Smooth muscle cell of the brain vasculature (primary cell): ENCODE measurements at regions not wholly inside any gene's neighbourhood (a gene's known extent, or its start where the extent isn't known, plus 50 kb on each side); places are given as distances from the start of the nearest gene placed in this dataset.
"Not testable (repeated sequence)": the region's sequence is repeated elsewhere in the genome, so short reads cannot be mapped to it uniquely, and the experiment has no call there.

Source experiments
- DNase-seq: peaks from one replicate; pipeline ENCODE4 v3.0.0-alpha.2; 2012; ENCODE audit warnings: low read depth, low spot score

DNA sequence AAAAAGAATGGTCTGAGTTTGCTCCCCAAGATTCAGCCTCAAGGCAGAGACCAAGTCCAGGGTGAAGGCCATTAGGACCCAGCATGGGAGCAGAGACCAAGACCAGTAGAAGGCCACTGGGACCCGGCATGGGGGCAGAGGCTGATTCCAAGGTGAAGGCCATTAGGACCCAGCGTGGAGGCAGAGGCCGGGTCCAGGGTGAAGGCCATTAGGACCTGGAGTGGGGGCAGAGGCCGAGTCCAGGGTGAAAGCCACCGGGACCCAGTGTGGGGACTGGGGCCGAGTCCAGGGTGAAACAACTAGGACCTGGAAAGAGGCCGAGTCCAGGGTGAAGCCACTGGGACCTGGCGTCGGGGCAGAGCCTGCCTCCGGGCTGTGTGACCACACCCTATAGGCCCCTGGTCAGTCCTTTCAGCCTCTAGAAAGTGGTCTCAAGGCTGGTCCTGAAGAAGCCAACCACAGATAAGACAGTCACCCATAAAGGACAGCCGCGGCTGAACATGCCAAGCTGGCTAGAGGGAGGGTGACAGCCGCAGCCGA lies 113.8 kb upstream of the SALL3 start:
- no peak for DNase-seq

DNA sequence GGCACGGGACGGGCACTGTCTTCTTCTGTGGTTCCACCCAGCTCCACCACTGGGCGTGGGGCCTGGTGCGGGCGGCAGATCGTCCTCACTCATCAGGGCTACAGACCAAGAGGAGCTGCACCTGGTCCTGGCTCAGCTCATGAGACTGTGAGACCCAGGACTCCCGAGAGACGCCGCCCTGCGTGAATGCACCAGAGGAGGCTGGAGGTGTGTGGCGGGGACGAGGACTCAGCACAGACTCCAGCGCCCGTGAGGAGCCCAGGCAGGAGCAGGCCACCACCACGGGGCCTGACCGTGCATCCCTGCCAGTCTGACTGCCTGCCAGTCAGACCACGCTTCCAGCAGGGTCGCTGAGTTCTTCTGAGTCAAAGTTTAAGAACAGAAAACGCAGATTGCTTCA lies 112.5 kb upstream of the SALL3 start:
- no peak for DNase-seq

DNA sequence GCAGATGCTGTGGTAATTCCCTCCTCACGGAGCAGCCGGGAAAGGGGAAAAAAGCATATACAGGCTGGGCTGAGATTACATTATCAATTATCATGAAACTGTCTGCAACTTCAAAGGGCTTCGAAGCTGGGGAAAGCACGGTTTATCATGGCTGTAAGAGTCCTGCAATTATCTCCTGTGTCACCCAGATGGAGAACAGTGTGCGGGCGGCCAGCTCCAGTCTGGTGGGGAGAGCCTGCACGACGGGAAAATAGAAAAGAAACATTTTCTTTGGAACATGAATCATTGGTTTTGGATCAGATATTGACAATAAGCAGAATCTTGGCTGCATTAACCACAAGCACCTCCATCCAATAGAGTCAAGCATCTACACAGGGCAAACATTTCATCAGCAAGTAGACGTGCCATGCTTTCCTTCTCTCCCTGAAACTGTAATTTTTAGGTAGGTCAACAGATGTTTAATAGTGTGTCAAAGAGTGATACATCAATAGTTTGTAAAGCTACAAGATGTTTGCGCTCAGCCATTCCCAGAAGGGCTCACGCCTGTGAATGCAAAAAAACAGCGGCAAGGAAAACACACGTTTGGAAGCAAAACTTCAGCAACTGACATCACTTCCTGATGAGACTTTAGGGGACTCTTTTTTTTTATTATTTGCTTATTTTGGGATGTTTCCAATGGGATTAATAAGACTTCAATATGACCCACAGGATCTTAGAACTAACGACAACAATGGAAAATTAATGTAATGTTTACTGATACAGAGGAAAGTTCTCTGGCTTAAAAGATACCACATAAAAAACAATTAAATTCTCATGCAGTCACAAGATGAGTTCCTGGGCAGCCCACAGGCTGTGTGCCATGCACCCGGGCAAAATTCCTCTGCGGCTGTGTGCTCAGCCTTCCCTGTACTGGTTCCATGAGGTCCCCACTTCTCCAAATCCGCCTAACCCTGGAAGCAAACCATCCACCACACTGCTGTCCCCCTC lies 111.0 kb upstream of the SALL3 start:
- DNase-seq = no peak

DNA sequence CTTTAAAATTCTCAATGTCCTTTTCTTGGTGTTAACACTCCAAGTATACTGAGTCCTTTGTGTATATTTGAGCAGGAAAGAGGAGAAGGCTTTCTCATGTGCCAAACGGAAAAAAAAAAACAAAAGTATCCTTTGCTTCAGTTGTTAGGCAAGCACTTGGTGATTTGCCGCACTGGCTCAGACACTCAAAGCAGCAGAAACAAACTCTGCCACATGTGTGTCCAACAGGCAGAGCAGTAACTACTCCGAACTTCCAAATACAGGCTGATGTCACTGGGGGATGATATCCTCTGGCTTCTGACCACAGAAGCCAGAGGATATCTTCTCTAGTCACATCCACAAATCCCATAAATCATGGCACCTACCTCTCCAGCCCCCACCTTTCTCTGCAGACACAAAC lies 108.0 kb upstream of the SALL3 start:
- no peak for DNase-seq

DNA sequence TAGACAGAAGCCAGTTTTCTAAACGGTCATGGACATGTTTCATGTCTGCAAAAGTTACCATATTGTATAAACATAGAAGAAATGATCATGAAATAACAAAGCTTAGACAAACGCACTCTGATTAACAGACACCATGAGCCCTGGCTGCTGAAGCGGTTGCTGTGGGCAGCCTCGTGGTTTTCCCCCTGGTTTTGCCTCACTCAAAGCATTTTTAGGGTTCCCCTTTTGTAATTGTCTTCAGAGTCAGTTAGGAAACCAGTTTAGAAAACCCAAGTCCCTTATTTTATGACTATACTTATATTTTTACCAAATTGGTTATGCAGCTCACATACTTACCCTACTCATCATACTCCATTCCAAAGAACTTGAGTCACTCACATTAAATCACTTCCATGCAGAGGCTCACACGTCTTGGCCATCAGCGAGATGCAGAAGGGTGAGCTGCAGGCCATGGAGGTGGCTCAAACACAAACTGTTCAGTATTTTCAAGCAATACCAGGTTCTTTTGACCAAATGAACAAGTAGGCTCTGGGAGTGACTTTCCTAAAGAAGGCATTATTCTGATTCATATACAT lies 105.6 kb upstream of the SALL3 start:
- DNase-seq = no peak

GRCh38 chr18:78875016-78875777 lies 104.4 kb upstream of the SALL3 start:
- DNase-seq = no peak

GRCh38 chr18:78875778-78876650 lies 103.6 kb upstream of the SALL3 start:
- DNase-seq = no peak

DNA sequence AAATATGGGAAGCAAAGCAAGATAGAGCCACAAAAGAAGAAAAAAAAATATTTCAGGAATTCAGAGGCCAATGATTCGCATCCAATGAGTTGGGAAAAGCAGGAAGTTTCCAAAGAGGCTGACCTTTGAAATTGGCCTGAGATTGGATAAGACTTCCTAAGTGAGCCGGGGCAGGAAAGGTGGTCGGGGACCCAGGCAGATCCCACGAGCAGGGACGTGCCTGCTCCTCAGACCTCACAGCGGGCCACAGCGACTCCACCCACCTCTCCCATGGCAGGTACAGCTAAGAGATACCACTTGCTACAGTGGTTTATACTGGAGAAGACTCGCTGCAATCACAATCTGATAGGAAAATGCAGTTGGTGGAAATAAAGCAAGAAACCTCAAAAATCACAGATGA lies 102.8 kb upstream of the SALL3 start:
- no peak for DNase-seq

DNA sequence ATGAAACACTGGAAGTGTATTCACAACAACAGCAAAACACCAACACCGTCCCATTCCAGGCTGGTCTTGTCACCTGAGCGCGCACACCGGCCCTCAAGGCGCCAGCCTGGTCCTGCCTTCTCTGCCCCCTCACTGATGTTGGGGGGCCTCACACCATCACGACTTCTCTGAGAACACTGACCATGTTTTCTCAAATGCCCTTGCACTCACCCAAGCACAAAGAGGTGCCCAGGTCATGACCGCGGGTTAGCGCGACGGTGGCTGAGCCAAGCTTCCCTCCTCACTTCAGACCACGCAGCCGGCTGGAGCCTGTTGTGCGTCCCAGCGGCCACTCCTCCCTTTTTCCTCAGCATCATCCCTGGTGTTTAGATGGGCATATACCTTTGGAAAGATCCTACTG lies 101.3 kb upstream of the SALL3 start:
- no peak for DNase-seq

DNA sequence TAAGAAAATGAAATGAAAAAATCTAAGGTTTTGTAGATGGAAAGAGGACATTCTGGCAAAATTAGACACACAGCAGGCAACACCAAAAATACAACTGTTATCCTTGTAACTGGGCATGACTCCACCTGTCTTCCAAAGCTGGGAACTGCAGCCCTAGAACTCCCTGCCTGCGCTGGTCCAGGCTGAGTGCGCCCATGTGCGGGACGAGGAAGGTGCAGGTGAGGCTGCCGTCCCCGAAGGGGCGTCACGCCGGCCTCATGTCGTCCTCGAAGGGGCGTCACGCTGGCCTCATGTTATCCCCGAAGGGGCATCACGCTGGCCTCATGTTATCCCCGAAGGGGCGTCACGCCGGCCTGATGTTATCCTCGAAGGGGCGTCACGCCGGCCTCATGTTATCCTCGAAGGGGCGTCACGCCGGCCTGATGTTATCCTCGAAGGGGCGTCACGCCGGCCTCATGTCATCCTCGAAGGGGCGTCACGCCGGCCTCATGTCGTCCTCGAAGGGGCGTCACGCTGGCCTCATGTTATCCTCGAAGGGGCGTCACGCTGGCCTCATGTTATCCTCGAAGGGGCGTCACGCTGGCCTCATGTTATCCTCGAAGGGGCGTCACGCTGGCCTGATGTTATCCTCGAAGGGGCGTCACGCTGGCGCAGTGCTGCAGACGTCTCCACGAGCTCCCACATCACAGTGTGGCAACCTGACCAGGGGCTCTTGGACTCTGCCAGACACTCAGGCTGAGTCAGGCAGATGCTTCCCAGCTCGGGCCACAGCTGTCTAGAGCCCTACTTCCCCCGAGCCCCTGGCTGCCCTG lies 100.3 kb upstream of the SALL3 start:
- not testable (repeated sequence) for DNase-seq

DNA sequence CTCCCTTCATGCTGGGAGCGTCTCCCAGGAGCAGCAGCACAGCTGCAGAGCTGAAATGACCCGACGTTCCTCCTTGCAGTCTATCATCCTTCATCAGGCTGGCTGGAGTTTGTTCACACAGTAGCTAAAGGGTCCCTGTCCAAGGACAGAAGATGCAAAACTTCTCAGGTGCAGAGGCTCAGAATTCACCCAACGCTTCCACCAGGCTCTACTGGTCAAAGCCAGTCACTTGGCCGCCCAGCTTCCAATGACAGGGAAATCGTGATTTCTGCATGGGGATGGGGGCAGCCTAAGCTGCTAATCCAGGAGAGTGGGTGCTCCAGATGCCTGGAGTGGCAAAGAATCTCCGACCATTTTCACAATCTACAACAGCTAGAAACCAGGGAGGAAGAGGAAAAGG lies 97.0 kb upstream of the SALL3 start:
- no peak for DNase-seq

- DNase-seq = no peak
Measured at GRCh38 chr18:78883501-78883900, 96.1 kb upstream of the SALL3 start.

GRCh38 chr18:78884502-78884901 lies 95.1 kb upstream of the SALL3 start:
- no peak for DNase-seq

DNA sequence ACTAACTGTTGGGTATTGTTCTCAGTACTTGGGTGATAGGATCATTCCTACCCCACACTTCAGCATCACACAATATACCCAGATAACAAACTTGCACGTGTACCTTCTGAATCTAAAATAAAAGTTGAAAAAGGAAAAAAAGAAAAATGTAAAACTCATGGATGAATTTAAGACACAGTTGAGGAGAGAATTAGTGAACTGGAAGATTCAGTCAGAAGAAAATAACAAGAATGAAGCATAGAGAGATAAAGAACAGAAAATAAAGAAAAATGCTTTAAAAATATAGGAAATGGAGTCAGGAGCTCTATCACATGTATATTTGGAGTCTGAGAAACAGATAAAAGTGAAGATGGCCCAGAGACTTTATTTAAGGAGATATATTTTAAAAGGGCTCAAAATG lies 90.4 kb upstream of the SALL3 start:
- no peak for DNase-seq

- no peak for DNase-seq
Measured at GRCh38 chr18:78890388-78890787, 89.2 kb upstream of the SALL3 start.

DNA sequence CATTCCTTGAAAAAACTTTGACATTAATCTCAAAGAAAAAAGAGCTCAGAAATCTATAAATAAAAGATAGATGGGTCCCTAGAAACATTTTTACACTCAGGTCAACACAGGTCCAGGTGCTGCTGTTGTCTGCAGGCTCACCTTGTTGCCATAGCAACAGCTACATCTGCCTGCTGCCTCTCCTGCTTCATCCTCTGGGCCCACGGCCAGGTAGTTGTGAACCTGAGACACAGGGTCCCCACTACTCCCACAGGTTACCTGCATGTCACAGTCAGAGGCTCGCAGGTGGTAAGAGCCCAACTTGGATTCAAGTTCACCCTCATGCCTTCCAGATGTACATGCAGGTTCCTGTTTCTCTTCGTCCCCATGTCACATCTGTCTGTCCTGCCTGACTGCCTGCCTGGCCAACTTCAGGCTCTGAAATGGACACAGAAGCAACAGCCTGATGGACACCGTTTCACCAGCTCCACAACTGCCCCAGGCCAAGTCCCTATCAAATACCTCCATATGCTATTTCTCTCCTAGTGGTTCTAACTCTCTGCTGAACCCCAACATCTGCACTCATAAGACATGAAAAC lies 88.3 kb upstream of the SALL3 start:
- no peak for DNase-seq

DNA sequence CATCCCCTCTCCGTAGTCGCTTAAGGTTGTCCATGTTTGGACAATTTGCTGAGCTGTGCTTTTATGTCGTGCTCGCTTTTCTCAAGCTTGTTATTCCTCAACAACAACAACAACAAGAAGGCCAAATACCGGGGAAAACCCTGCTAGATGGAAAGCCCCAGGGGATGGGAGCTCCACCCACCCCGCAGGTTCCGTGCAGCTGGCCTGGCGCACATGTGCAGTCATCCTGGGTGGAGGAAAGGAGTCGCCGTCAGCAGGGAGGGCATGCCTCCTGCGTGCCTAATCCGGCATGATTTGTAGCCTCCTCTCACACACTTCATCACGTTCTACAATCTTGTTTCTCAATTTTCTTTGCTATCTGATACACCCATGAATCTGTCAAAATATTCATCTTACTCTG lies 87.4 kb upstream of the SALL3 start:
- no peak for DNase-seq

GRCh38 chr18:78892721-78893120 lies 86.9 kb upstream of the SALL3 start:
- DNase-seq = no peak

DNA sequence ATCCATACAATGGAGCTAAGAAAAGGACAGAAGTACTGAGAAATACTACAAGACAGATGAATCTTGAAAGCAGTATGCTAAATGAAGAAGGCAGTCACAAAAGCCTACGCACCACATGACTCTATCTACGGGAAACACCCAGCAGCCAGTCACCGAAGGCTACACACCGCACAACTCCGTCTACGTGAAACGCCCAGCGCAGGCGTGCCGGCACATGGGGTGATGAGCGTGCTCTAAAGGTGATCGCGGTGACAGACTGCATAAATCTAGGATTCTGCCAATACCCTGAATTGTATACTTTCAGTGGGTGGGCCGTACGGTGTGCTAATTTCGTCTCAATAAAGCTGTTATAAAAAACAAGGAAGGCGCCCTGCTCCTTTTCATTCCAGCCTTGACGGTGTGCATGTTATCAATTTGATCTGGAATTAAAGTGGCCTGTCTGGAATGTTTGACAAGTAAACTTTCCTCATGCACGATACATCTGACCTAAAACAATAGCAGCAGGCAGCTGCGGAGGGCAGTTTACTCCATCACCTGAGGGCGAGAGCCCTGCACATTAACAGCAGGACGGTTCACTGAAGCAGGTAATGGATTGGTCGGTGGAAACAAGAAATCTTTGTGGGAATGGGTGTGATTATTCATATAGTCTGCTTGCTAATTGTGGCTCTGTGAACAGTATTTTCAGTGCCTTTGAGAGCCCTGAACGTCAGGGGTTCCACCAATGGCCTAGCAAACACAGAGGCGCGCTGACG lies 86.2 kb upstream of the SALL3 start:
- no peak for DNase-seq

DNA sequence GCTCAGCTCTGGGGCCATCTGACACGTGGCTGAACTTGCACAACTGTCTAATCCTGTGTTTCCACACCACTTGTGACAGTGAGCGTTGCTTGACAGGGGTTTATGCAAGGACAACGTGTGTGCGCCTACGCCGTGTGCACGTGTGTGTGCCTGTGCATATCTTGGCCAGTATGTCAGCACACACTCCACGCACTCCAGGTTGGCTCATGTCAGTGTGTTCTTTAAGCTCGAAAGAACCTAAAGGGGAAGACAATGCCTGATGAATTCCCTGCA lies 85.6 kb upstream of the SALL3 start:
- no peak for DNase-seq
